Keratinocyte (primary cell): ENCODE measurements at regions not wholly inside any gene's neighbourhood (a gene's known extent, or its start where the extent isn't known, plus 50 kb on each side); places are given as distances from the start of the nearest gene placed in this dataset.

Source experiments
- DNase-seq: peaks from one replicate; pipeline ENCODE4 v3.0.0-alpha.2; 2011; ENCODE audit warnings: low read depth, missing footprints, low spot score
- FAIRE-seq: peaks from 2 replicates; lab custom pipeline; 2011; peaks lifted over from hg19 to GRCh38; lab: Jason Lieb, UNC
- H2AFZ ChIP-seq: 2 replicates; pipeline ENCODE4 v1.6.0; 2012; ENCODE audit warnings: low read length, control low read depth, inconsistent platforms; ENCODE audit not compliant: control insufficient read depth
- H3K27ac ChIP-seq: 2 replicates; pipeline ENCODE4 v1.5.1; 2011; ENCODE audit warnings: low read length; ENCODE audit not compliant: control insufficient read depth, insufficient read depth
- H3K27me3 ChIP-seq: 3 replicates; pipeline ENCODE4 v1.6.0; 2011; ENCODE audit warnings: low read length; ENCODE audit not compliant: control insufficient read depth, insufficient read depth; ENCODE audit errors: extremely low read depth
- H3K36me3 ChIP-seq, 2 experiments: 2 replicates in 1 of 2; 3 replicates in 1 of 2; pipeline ENCODE4 v1.5.1; 2011; ENCODE audit warnings: low read length in 2 of 2, mild to moderate bottlenecking in 1 of 2; ENCODE audit not compliant: control insufficient read depth in 2 of 2, insufficient read depth in 2 of 2; ENCODE audit errors: extremely low read depth in 1 of 2
- H3K4me1 ChIP-seq: 3 replicates; pipeline ENCODE4 v1.5.1; 2011; ENCODE audit warnings: low read length; ENCODE audit not compliant: control insufficient read depth, insufficient read depth; ENCODE audit errors: extremely low read depth
- H3K4me2 ChIP-seq: 3 replicates; pipeline ENCODE4 v1.6.0; 2011; ENCODE audit warnings: low read depth, low read length; ENCODE audit not compliant: control insufficient read depth, insufficient read depth; ENCODE audit errors: extremely low read depth
- H3K4me3 ChIP-seq, 3 experiments: fragments of 200-600 bp in 1 of 3; sonication (generic) in 1 of 3; 2 replicates in 2 of 3; 3 replicates in 1 of 3; pipeline ENCODE4 v1.5.1; 2011 to 2016; ENCODE audit warnings: low read length in 3 of 3, mild to moderate bottlenecking in 3 of 3, control low read depth in 2 of 3, inconsistent platforms in 1 of 3, low read depth in 1 of 3, mixed read lengths in 1 of 3, mixed run types in 1 of 3, moderate library complexity in 1 of 3; ENCODE audit not compliant: control insufficient read depth in 2 of 3, insufficient read depth in 2 of 3; ENCODE audit errors: extremely low read depth in 1 of 3
- H3K79me2 ChIP-seq: 2 replicates; pipeline ENCODE4 v1.6.0; 2012; ENCODE audit warnings: low read length; ENCODE audit not compliant: control insufficient read depth, insufficient read depth
- H3K9ac ChIP-seq: 3 replicates; pipeline ENCODE4 v1.6.0; 2011; ENCODE audit warnings: low read length; ENCODE audit not compliant: control insufficient read depth, insufficient read depth; ENCODE audit errors: extremely low read depth
- H3K9me1 ChIP-seq: 3 replicates; pipeline ENCODE4 v1.6.0; 2011; ENCODE audit warnings: low read length; ENCODE audit not compliant: control insufficient read depth, insufficient read depth; ENCODE audit errors: extremely low read depth
- H3K9me3 ChIP-seq: 2 replicates; pipeline ENCODE4 v1.5.1; 2012; ENCODE audit warnings: low read depth, low read length; ENCODE audit not compliant: control insufficient read depth
- H4K20me1 ChIP-seq: 3 replicates; pipeline ENCODE4 v1.6.0; 2011; ENCODE audit warnings: low read length; ENCODE audit not compliant: control insufficient read depth, insufficient read depth; ENCODE audit errors: extremely low read depth
- EZH2 ChIP-seq: IDR thresholded peaks from one replicate; pipeline ENCODE4 v1.6.1; 2012; ENCODE audit warnings: inconsistent platforms, mild to moderate bottlenecking, low read length, moderate library complexity
- dilution Hi-C: fragments of 300-500 bp; cut with MboI; formaldehyde crosslinking; loops from one replicate; pipeline ENCODE4 v1.7.0; 2020; ENCODE audit warnings: low sequenced_read_pairs; ENCODE audit not compliant: extremely low pct_ligation_motif_present
- TF ChIP-seq, protein P1 (sequence below), 3 experiments: IDR thresholded peaks in 1 of 3; conservative IDR thresholded peaks in 1 of 3; optimal IDR thresholded peaks in 1 of 3; 2 replicates in 2 of 3; 3 replicates in 1 of 3; pipeline versions ENCODE3 to v1.5.1; 2011; ENCODE audit warnings: low read length in 3 of 3, mild to moderate bottlenecking in 3 of 3, moderate library complexity in 2 of 3, control low read depth in 1 of 3, inconsistent platforms in 1 of 3; ENCODE audit not compliant: insufficient read depth in 2 of 3; ENCODE audit errors: extremely low read depth in 1 of 3

GRCh38 chr3:162072656-162073164, 576.1 kb downstream of the OTOL1 start:
- TF ChIP-seq EZH2 = no peak
- TF ChIP-seq, protein P1, sequence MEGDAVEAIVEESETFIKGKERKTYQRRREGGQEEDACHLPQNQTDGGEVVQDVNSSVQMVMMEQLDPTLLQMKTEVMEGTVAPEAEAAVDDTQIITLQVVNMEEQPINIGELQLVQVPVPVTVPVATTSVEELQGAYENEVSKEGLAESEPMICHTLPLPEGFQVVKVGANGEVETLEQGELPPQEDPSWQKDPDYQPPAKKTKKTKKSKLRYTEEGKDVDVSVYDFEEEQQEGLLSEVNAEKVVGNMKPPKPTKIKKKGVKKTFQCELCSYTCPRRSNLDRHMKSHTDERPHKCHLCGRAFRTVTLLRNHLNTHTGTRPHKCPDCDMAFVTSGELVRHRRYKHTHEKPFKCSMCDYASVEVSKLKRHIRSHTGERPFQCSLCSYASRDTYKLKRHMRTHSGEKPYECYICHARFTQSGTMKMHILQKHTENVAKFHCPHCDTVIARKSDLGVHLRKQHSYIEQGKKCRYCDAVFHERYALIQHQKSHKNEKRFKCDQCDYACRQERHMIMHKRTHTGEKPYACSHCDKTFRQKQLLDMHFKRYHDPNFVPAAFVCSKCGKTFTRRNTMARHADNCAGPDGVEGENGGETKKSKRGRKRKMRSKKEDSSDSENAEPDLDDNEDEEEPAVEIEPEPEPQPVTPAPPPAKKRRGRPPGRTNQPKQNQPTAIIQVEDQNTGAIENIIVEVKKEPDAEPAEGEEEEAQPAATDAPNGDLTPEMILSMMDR (optimal IDR thresholded peaks at IDR 0.05 in 1 of 3, IDR thresholded peaks at IDR 0.05 in 1 of 3, conservative IDR thresholded peaks at IDR 0.05 in 1 of 3; ENCODE audit: extremely low read depth in 1 of 3, insufficient read depth in 2 of 3, low read length in 3 of 3) = no peak

DNA sequence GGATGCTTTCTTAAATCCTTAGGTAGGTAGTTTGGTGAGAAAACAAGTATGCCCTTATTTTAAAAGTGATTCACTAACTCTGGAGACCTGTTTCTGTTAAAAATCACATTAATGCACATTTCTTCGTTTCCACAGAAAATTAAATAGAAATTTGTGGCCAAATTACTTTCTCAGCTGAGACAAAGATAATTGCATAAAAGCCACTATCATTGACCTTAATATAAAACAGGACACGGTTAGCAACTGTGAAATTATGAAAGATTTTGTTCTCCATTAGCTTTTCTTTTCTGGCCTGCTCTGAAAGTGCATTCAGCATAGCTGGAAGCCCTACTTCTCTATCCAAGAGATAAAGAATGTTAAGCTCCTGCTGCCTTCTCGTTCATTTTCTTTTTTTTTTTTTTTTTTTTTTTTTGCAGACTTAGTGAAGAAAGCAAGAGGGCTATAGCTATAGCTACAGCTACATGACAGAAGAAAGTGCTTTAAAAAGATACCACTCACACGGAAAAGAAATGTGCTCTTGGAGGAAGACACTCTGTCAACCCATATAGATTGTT, 576.9 kb downstream of the OTOL1 start:
- Histone ChIP-seq H3K36me3 (no peaks in the 10 kb centered on the region), H3K27me3 (no peaks in the 10 kb centered on the region), H3K9ac (no peak overlapping the region), H2AFZ (no peak overlapping the region), H3K79me2 (no peaks in the 10 kb centered on the region), H3K9me3 (no peaks in the 10 kb centered on the region), H3K4me2 (no peak overlapping the region), H3K27ac (no peak overlapping the region), H3K4me1 (no peaks in the 10 kb centered on the region), H3K4me3 (no peak overlapping the region), H4K20me1 (no peaks in the 10 kb centered on the region), H3K9me1 (no peaks in the 10 kb centered on the region)
- no peak for TF ChIP-seq EZH2
- TF ChIP-seq, protein P1 (optimal IDR thresholded peaks at IDR 0.05 in 1 of 3, IDR thresholded peaks at IDR 0.05 in 1 of 3, conservative IDR thresholded peaks at IDR 0.05 in 1 of 3; ENCODE audit: extremely low read depth in 1 of 3, insufficient read depth in 2 of 3, low read length in 3 of 3) = no peak
- no peak for DNase-seq
- FAIRE-seq = no peak
- dilution Hi-C loops = no loop called here

More at GRCh38 chr3:162072656-162073164, 576.1 kb downstream of the OTOL1 start:
- Histone ChIP-seq H3K27me3 (no peaks in the 10 kb centered on the region), H3K4me2 (no peak overlapping the region), H3K4me3 (no peak overlapping the region), H3K36me3 (no peaks in the 10 kb centered on the region), H4K20me1 (no peaks in the 10 kb centered on the region), H3K9ac (no peak overlapping the region), H2AFZ (no peak overlapping the region), H3K9me3 (no peaks in the 10 kb centered on the region), H3K79me2 (no peaks in the 10 kb centered on the region), H3K9me1 (no peaks in the 10 kb centered on the region), H3K27ac (no peak overlapping the region), H3K4me1 (no peaks in the 10 kb centered on the region)
- DNase-seq = no peak
- no peak for FAIRE-seq
- dilution Hi-C loops = no loop called here
